ENCODE measurements at regions not wholly inside any gene's neighbourhood (a gene's known extent, or its start where the extent isn't known, plus 50 kb on each side); places are given as distances from the start of the nearest gene placed in this dataset.

DNA sequence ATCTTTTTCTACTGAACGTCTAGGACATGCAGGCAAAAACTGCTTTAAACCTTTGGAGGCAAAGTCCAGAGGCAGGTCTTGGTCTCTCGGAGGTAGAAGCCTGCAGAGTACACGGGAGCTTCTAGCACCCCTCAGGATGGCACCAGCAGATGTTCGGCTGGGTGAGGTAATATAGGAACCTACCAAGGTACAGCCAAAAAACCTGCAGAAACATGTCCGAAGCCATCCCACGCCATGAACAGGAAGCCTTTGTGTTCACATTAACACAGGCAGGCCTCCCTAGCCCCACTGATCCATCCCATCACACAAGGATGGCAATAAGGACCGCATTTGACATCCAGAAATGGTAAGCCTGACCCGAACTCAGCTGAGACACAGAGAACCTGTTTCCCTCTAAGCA is 157.9 kb upstream of the HES1 start:
- TF ChIP-seq CTCF (IDR thresholded peaks at IDR 0.05 in 8 of 11, conservative IDR thresholded peaks at IDR 0.05 in 3 of 11) (no peak), POLR2AphosphoS5 (IDR thresholded peaks at IDR 0.05) (no peak), POLR2A (IDR thresholded peaks at IDR 0.05) (no peak)
